ENCODE measurements at regions not wholly inside any gene's neighbourhood (a gene's known extent, or its start where the extent isn't known, plus 50 kb on each side); places are given as distances from the start of the nearest gene placed in this dataset.

GRCh38 chr11:8806974-8807373 is 104.0 kb upstream of the AKIP1 start (continued):
- TF ChIP-seq E2F5 (CRISPR knock-in tag; IDR thresholded peaks at IDR 0.05) = no peak

DNA sequence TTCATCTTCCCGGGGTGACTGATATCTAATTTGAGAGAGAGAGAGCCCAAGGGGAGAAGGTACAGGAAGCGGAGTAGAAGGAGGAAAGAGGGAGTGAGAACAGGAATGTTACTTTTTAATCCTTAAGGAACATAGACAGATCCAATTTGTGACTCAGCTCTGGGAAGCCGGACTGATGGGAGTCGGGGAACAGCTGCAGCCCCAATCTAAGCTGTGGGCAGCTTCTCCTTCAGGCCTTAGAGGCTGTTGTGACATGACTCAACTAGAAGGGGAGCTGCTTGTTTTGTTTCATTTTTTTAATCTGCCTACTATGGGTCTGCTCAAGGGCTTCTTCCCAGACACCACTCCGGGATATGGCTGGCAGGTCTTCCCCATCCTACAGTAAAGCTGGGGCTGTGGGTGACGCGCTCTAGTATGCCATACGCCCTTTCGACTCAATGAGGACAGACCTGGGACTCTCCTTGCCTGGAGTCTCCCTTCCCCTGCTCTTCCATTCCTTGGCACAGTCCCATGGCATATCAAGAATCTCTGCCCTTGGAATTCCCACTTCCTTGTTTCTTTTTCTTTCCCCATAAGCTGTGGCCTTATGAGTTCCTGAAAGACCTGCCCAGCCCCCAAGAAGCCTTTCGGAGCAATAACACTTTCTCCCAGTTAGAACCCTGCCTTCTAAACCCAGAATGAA is 103.3 kb upstream of the AKIP1 start:
- ChIA-PET CTCF (ENCODE audit: low intra/inter-chr PET ratio) (interaction anchor here (0.5 kb wide), 1 partner anchor 251 kb away, joined by 3 read pairs; no protein-coding TSS in a partner anchor), POLR2A (interaction anchor here (0.8 to 0.9 kb wide), 3 partner anchors 22 to 100 kb away, joined by 3 to 4 read pairs (median 3); no protein-coding TSS in a partner anchor)
- Histone ChIP-seq H3K4me1 (replicated peaks in 1 of 2; ENCODE audit: control insufficient read depth in 2 of 2, insufficient read depth in 2 of 2, low read length in 2 of 2) (peaks cover 0 to 5% of the 10 kb centered on the region in 2 experiments; a peak in 4 of 5 replicates), H3K9ac (ENCODE audit: insufficient read depth in 1 of 2, low read depth in 2 of 2, low read length in 2 of 2) (no peak overlapping the region), H3K9me3 (replicated peaks; ENCODE audit: control insufficient read depth, insufficient read depth, low read depth, low read length) (no peaks in the 10 kb centered on the region), H3K27ac (ENCODE audit: extremely low read depth, low read depth, low read length) (no peak overlapping the region), H3K79me2 (ENCODE audit: control insufficient read depth, insufficient read depth, low read length) (no peaks in the 10 kb centered on the region), H3K9me1 (ENCODE audit: control insufficient read depth, insufficient read depth, low read length) (no peaks in the 10 kb centered on the region), H3K27me3 (ENCODE audit: control insufficient read depth in 2 of 2, insufficient read depth in 2 of 2, low read length in 2 of 2) (peaks cover 14 to 42% of the 10 kb centered on the region in 2 experiments), H4K20me1 (replicated peaks; ENCODE audit: control insufficient read depth, insufficient read depth, low read length) (no peaks in the 10 kb centered on the region), H3K4me3 (no peak overlapping the region), H2AFZ (ENCODE audit: low read depth, low read length) (no peak overlapping the region), H3K4me2 (ENCODE audit: insufficient read depth, low read length) (no peak overlapping the region), H3K36me3 (ENCODE audit: control insufficient read depth, insufficient read depth, low read length) (no peaks in the 10 kb centered on the region)
- intact Hi-C loops (cut with micrococcal nuclease) = no loop called here
- no peak for FAIRE-seq
- no peak for TF ChIP-seq ERF (CRISPR knock-in tag; IDR thresholded peaks at IDR 0.05)
- no peak for TF ChIP-seq SMARCA4 (IDR thresholded peaks at IDR 0.05)
- no peak for TF ChIP-seq MTA1 (IDR thresholded peaks at IDR 0.05; ENCODE audit: borderline replicate concordance)
- no peak for ATAC-seq
- in situ Hi-C loops (cut with MboI) = no loop called here
- WGBS (ENCODE audit: insufficient coverage, low coverage, missing lambda C conversion rate) = 21% methylated on average over 9 of the region's 10 CpGs
- DNase-seq (ENCODE audit: extremely low read depth in 1 of 4, low spot score in 3 of 4) = no peak
- no TSS peak for BruUV-seq (replicated peaks)

All from K562 (cell line).